A549 (cell line): ENCODE measurements at regions not wholly inside any gene's neighbourhood (a gene's known extent, or its start where the extent isn't known, plus 50 kb on each side); places are given as distances from the start of the nearest gene placed in this dataset.

Source experiments
- MAZ ChIP-seq: fragments of 150-350 bp; IDR thresholded peaks from 2 replicates; pipeline ENCODE4 v1.6.1; 2014; ENCODE audit warnings: antibody characterized with exemption, low read depth, low read length, borderline replicate concordance
- POLR2A ChIP-seq: IDR thresholded peaks from 2 replicates; pipeline ENCODE4 v1.6.1; 2012; ENCODE audit warnings: mild to moderate bottlenecking, low read length
- RFX5 ChIP-seq: fragments of 450-650 bp; IDR thresholded peaks from 2 replicates; pipeline ENCODE4 v1.7.1; 2014; ENCODE audit warnings: antibody characterized with exemption, mild to moderate bottlenecking, moderate library complexity
- TF ChIP-seq, protein P1 (sequence below): fragments of >200 bp; sonication (Bioruptor Twin); formaldehyde crosslinking; IDR thresholded peaks from 3 replicates; pipeline ENCODE4 v1.5.1; 2016
- TF ChIP-seq, protein P2 (sequence below): fragments of 450-650 bp; IDR thresholded peaks from 2 replicates; pipeline ENCODE4 v1.6.1; 2014; ENCODE audit warnings: antibody characterized with exemption

DNA sequence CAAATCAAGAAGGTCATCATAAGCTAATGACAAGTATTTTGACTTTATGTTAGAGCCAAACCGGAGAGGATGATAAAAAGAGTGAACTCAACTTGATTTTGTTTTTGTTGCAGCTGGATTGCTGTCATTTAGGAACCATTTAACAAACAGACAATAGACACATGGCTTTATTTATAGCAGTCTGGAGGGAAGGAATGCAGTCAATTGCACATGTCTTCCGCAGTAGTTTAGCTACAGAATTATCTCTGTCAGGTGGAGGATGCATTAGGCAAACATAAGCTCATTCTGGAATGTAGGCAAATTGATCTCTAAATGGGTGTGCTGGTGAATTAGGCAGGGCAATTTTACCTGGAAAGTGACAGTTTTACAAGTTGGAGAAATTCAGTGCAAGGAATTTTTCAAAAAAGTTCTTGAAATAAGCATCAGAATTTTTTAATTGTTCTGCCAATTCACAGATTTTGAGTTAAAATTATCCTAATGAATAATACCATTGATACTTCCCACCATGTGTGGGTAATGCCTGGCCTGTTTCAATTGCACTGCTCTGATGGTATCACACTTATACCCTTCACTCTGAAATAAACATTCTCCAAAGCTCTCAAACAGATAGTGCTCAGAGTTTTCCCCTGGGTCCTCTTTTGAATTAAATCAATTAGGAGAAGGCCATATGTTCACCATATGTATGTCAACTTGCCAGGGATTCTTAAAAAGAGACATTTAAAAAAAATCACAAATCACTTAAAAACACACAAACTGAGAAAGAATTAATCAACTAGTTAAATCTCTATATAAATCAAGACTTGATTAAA is 318.3 kb downstream of the NDFIP2 start:
- TF ChIP-seq, protein P1, sequence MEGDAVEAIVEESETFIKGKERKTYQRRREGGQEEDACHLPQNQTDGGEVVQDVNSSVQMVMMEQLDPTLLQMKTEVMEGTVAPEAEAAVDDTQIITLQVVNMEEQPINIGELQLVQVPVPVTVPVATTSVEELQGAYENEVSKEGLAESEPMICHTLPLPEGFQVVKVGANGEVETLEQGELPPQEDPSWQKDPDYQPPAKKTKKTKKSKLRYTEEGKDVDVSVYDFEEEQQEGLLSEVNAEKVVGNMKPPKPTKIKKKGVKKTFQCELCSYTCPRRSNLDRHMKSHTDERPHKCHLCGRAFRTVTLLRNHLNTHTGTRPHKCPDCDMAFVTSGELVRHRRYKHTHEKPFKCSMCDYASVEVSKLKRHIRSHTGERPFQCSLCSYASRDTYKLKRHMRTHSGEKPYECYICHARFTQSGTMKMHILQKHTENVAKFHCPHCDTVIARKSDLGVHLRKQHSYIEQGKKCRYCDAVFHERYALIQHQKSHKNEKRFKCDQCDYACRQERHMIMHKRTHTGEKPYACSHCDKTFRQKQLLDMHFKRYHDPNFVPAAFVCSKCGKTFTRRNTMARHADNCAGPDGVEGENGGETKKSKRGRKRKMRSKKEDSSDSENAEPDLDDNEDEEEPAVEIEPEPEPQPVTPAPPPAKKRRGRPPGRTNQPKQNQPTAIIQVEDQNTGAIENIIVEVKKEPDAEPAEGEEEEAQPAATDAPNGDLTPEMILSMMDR = no peak
- TF ChIP-seq, protein P2, sequence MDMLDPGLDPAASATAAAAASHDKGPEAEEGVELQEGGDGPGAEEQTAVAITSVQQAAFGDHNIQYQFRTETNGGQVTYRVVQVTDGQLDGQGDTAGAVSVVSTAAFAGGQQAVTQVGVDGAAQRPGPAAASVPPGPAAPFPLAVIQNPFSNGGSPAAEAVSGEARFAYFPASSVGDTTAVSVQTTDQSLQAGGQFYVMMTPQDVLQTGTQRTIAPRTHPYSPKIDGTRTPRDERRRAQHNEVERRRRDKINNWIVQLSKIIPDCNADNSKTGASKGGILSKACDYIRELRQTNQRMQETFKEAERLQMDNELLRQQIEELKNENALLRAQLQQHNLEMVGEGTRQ = no peak
- TF ChIP-seq POLR2A (no peak), RFX5 (no peak), MAZ (no peak)
